OCI-LY1 (cell line): ENCODE measurements at regions not wholly inside any gene's neighbourhood (a gene's known extent, or its start where the extent isn't known, plus 50 kb on each side); places are given as distances from the start of the nearest gene placed in this dataset.

Experiments used
- H2AFZ ChIP-seq: fragments of 200-600 bp; sonication (generic), shearing (Covaris generic); 2 replicates; pipeline ENCODE4 v1.6.0; 2014; ENCODE audit warnings: antibody characterized with exemption, mild to moderate bottlenecking, low read length
- H3F3A ChIP-seq: fragments of 200-600 bp; sonication (generic), shearing (Covaris generic); 2 replicates; pipeline ENCODE4 v1.6.0; 2014; ENCODE audit warnings: mild to moderate bottlenecking, antibody characterized with exemption, low read length, moderate library complexity; ENCODE audit not compliant: insufficient read depth
- H3K27ac ChIP-seq: fragments of 200-600 bp; sonication (generic); 2 replicates; pipeline ENCODE4 v1.5.1; 2014; ENCODE audit warnings: low read length, mixed run types, mild to moderate bottlenecking, low read depth; ENCODE audit not compliant: poor library complexity, severe bottlenecking
- H3K27me3 ChIP-seq: fragments of 200-600 bp; sonication (generic); 2 replicates; pipeline ENCODE4 v1.6.0; 2014; ENCODE audit warnings: antibody characterized with exemption, mild to moderate bottlenecking, low read length, moderate library complexity; ENCODE audit not compliant: insufficient read depth
- H3K36me3 ChIP-seq: fragments of 200-600 bp; sonication (generic); 2 replicates; pipeline ENCODE4 v1.6.1; 2014; ENCODE audit warnings: mild to moderate bottlenecking, antibody characterized with exemption, low read length, moderate library complexity, mixed read lengths; ENCODE audit not compliant: insufficient read depth
- H3K4me1 ChIP-seq: fragments of 200-600 bp; sonication (generic); 2 replicates; pipeline ENCODE4 v1.5.1; 2014; ENCODE audit warnings: mild to moderate bottlenecking, low read length, moderate library complexity; ENCODE audit not compliant: insufficient read depth, severe bottlenecking
- H3K4me2 ChIP-seq: fragments of 200-600 bp; sonication (generic), shearing (Covaris generic); 2 replicates; pipeline ENCODE4 v1.6.1; 2014; ENCODE audit warnings: low read length
- H3K4me3 ChIP-seq: fragments of 200-600 bp; sonication (generic); 2 replicates; pipeline ENCODE4 v1.5.1; 2014; ENCODE audit warnings: low read length, low read depth, mild to moderate bottlenecking, mixed read lengths; ENCODE audit not compliant: poor library complexity, severe bottlenecking
- H3K79me2 ChIP-seq: fragments of 200-600 bp; shearing (Covaris generic); 2 replicates; pipeline ENCODE4 v1.6.1; 2016; ENCODE audit warnings: mixed run types, low read length, mixed read lengths; ENCODE audit not compliant: insufficient read depth
- H3K9ac ChIP-seq: fragments of 200-600 bp; sonication (generic), shearing (Covaris generic); 2 replicates; pipeline ENCODE4 v1.6.1; 2014; ENCODE audit warnings: mild to moderate bottlenecking, low read length, mixed read lengths
- H3K9me2 ChIP-seq: fragments of 200-600 bp; sonication (generic), shearing (Covaris generic); 2 replicates; pipeline ENCODE4 v1.6.1; 2014; ENCODE audit warnings: low read depth, mild to moderate bottlenecking, low read length, mixed read lengths
- H3K9me3 ChIP-seq: fragments of 200-600 bp; shearing (Covaris generic); 2 replicates; pipeline ENCODE4 v1.6.1; 2014; ENCODE audit warnings: low read length, mixed read lengths
- H4K20me1 ChIP-seq: fragments of 200-600 bp; sonication (generic), shearing (Covaris generic); 2 replicates; pipeline ENCODE4 v1.6.0; 2016; ENCODE audit warnings: mild to moderate bottlenecking, low read length; ENCODE audit not compliant: insufficient read depth
- CTCF ChIP-seq: fragments of 200-600 bp; sonication (generic), shearing (Covaris generic); IDR thresholded peaks from 2 replicates; pipeline ENCODE4 v1.5.1; 2017; ENCODE audit warnings: mild to moderate bottlenecking, antibody characterized with exemption, low read length, moderate library complexity, mixed read lengths
- EZH2 ChIP-seq: fragments of 200-600 bp; sonication (generic), shearing (Covaris generic); IDR thresholded peaks from 2 replicates; pipeline ENCODE4 v1.8.0; 2017; ENCODE audit warnings: borderline replicate concordance, mixed run types, mild to moderate bottlenecking, antibody characterized with exemption, low read length, moderate library complexity, mixed read lengths

GRCh38 chr11:38296211-38296776 is 1698.3 kb upstream of the RAG2 start:
- Histone ChIP-seq H3K27ac (no peak overlapping the region), H3K4me3 (no peak overlapping the region), H3K36me3 (no peaks in the 10 kb centered on the region), H3K4me1 (no peaks in the 10 kb centered on the region), H3F3A (no peaks in the 10 kb centered on the region), H3K27me3 (no peaks in the 10 kb centered on the region), H3K4me2 (no peak overlapping the region), H4K20me1 (no peaks in the 10 kb centered on the region), H2AFZ (no peak overlapping the region), H3K9me2 (no peaks in the 10 kb centered on the region), H3K9ac (no peak overlapping the region), H3K9me3 (no peaks in the 10 kb centered on the region), H3K79me2 (no peaks in the 10 kb centered on the region)
- no peak for TF ChIP-seq CTCF
- TF ChIP-seq EZH2, result no peak

- no peaks in the 10 kb centered on the region for H3F3A ChIP-seq
- no peaks in the 10 kb centered on the region for H3K27me3 ChIP-seq
- no peaks in the 10 kb centered on the region for H4K20me1 ChIP-seq
- no peak overlapping the region for H3K4me3 ChIP-seq
- H3K27ac ChIP-seq, result no peak overlapping the region
- no peaks in the 10 kb centered on the region for H3K9me2 ChIP-seq
- H2AFZ ChIP-seq, result no peak overlapping the region
- H3K36me3 ChIP-seq, result no peaks in the 10 kb centered on the region
- H3K9me3 ChIP-seq, result no peaks in the 10 kb centered on the region
- H3K79me2 ChIP-seq, result no peaks in the 10 kb centered on the region
- no peaks in the 10 kb centered on the region for H3K4me1 ChIP-seq
- no peak for TF ChIP-seq CTCF
- H3K9ac ChIP-seq, result no peak overlapping the region
- H3K4me2 ChIP-seq, result no peak overlapping the region
Measured at GRCh38 chr11:38282718-38283117, 1684.7 kb upstream of the RAG2 start.

- no peaks in the 10 kb centered on the region for H4K20me1 ChIP-seq
- no peak overlapping the region for H3K27ac ChIP-seq
- H3K9me3 ChIP-seq, result no peaks in the 10 kb centered on the region
- H3K4me2 ChIP-seq, result no peak overlapping the region
- no peaks in the 10 kb centered on the region for H3K27me3 ChIP-seq
- TF ChIP-seq CTCF (no peak), EZH2 (no peak)
- no peak overlapping the region for H3K9ac ChIP-seq
- no peaks in the 10 kb centered on the region for H3K4me1 ChIP-seq
- H3K36me3 ChIP-seq, result no peaks in the 10 kb centered on the region
- no peak overlapping the region for H2AFZ ChIP-seq
- H3F3A ChIP-seq, result no peaks in the 10 kb centered on the region
- no peaks in the 10 kb centered on the region for H3K9me2 ChIP-seq
- H3K79me2 ChIP-seq, result no peaks in the 10 kb centered on the region
- H3K4me3 ChIP-seq, result no peak overlapping the region
Measured at GRCh38 chr11:38278457-38279141, 1680.6 kb upstream of the RAG2 start.
